ENCODE measurements at regions not wholly inside any gene's neighbourhood (a gene's known extent, or its start where the extent isn't known, plus 50 kb on each side); places are given as distances from the start of the nearest gene placed in this dataset.

GRCh38 chr3:124351430-124352148 lies 359.7 kb upstream of the ROPN1 start:
- intact Hi-C loops (cut with DNase I; ENCODE audit: low total_unique reads): loop anchor here (10.0 kb wide), 1 partner anchor 203 kb away; no protein-coding TSS in a partner anchor
- 48 to 64% (median 51%) methylated on average over 4 of the region's 4 CpGs for WGBS, 5 donors
- peak in 1 of 2 donors; percentile 85 for DNase-seq

GRCh38 chr3:124352149-124352539 lies 360.2 kb upstream of the ROPN1 start:
- intact Hi-C loops (cut with DNase I; ENCODE audit: low total_unique reads): loop anchor here (10.0 kb wide), 1 partner anchor 203 kb away; no protein-coding TSS in a partner anchor
- DNase-seq: no peak
- no peak overlapping the region for H3K27ac ChIP-seq
- no peaks in the 10 kb centered on the region for H3K36me3 ChIP-seq
- peaks cover 0 to 15% (median 0%) of the 10 kb centered on the region in 4 donors for H3K4me1 ChIP-seq
- 81 to 87% (median 85%) methylated on average over 3 of the region's 3 CpGs for WGBS, 5 donors
- H3K27me3 ChIP-seq: no peaks in the 10 kb centered on the region
- H3K9me3 ChIP-seq: no peaks in the 10 kb centered on the region
- no peak overlapping the region for H3K4me3 ChIP-seq
- TF ChIP-seq POLR2AphosphoS5 (IDR thresholded peaks at IDR 0.05): no peak
- no peak for TF ChIP-seq CTCF (IDR thresholded peaks at IDR 0.05)
- TF ChIP-seq EP300 (IDR thresholded peaks at IDR 0.05): no peak
- no peak for TF ChIP-seq POLR2A (IDR thresholded peaks at IDR 0.05)

More at GRCh38 chr3:124351430-124352148, 359.7 kb upstream of the ROPN1 start:
- no peak overlapping the region for H3K4me3 ChIP-seq
- H3K27ac ChIP-seq: no peak overlapping the region
- peaks cover 0 to 15% (median 0%) of the 10 kb centered on the region in 4 donors for H3K4me1 ChIP-seq
- no peaks in the 10 kb centered on the region for H3K36me3 ChIP-seq
- no peaks in the 10 kb centered on the region for H3K9me3 ChIP-seq
- no peaks in the 10 kb centered on the region for H3K27me3 ChIP-seq
- TF ChIP-seq POLR2AphosphoS5 (IDR thresholded peaks at IDR 0.05): peak in 1 of 3 donors; percentile 22
- TF ChIP-seq EP300 (IDR thresholded peaks at IDR 0.05): no peak
- TF ChIP-seq CTCF (IDR thresholded peaks at IDR 0.05): peak in 3 of 7 experiments; percentile 28 to 42 (median 29)

GRCh38 chr3:124353691-124354090 lies 361.8 kb upstream of the ROPN1 start:
- TF ChIP-seq EP300 (IDR thresholded peaks at IDR 0.05) (no peak), CTCF (IDR thresholded peaks at IDR 0.05) (no peak), POLR2A (IDR thresholded peaks at IDR 0.05) (no peak), POLR2AphosphoS5 (IDR thresholded peaks at IDR 0.05) (no peak)
- no peak overlapping the region for H3K27ac ChIP-seq
- H3K27me3 ChIP-seq: no peaks in the 10 kb centered on the region
- 62 to 81% (median 75%) methylated on average over 2 of the region's 2 CpGs for WGBS, 5 donors
- H3K36me3 ChIP-seq: no peaks in the 10 kb centered on the region
- no peak overlapping the region for H3K4me3 ChIP-seq
- H3K4me1 ChIP-seq: peaks cover 0 to 15% (median 0%) of the 10 kb centered on the region in 4 donors
- no peaks in the 10 kb centered on the region for H3K9me3 ChIP-seq
- DNase-seq: no peak
- intact Hi-C loops (cut with DNase I; ENCODE audit: low total_unique reads): loop anchor here (10.0 kb wide), 1 partner anchor 201 kb away; no protein-coding TSS in a partner anchor

- 52 to 79% (median 69%) methylated on average over 2 of the region's 2 CpGs for WGBS, 5 donors
- TF ChIP-seq CTCF (IDR thresholded peaks at IDR 0.05): no peak
- no peak for TF ChIP-seq POLR2AphosphoS5 (IDR thresholded peaks at IDR 0.05)
- no peak for TF ChIP-seq EP300 (IDR thresholded peaks at IDR 0.05)
- TF ChIP-seq POLR2A (IDR thresholded peaks at IDR 0.05): no peak
- no peaks in the 10 kb centered on the region for H3K36me3 ChIP-seq
- no peak overlapping the region for H3K4me3 ChIP-seq
- no peaks in the 10 kb centered on the region for H3K27me3 ChIP-seq
- peaks cover 0 to 15% (median 0%) of the 10 kb centered on the region in 4 donors for H3K4me1 ChIP-seq
- H3K9me3 ChIP-seq: no peaks in the 10 kb centered on the region
- no peak overlapping the region for H3K27ac ChIP-seq
- intact Hi-C loops (cut with DNase I; ENCODE audit: low total_unique reads): loop anchor here (10.0 kb wide), 1 partner anchor 201 kb away; no protein-coding TSS in a partner anchor
- no peak for DNase-seq
These were observed 362.2 kb upstream of the ROPN1 start for GRCh38 chr3:124354150-124354549.

Data from stomach (tissue), 8 donors.